DOHH2 (cell line): ENCODE measurements at regions not wholly inside any gene's neighbourhood (a gene's known extent, or its start where the extent isn't known, plus 50 kb on each side); places are given as distances from the start of the nearest gene placed in this dataset.

Experiments used
- EZH2phosphoT487 ChIP-seq: fragments of 200-600 bp; sonication (generic); IDR thresholded peaks from 2 replicates; pipeline ENCODE4 v1.6.1; 2017; ENCODE audit warnings: borderline replicate concordance, mild to moderate bottlenecking, antibody characterized with exemption, low read length, moderate library complexity, mixed read lengths
- TF ChIP-seq, protein P1 (sequence below): fragments of 200-600 bp; sonication (generic); IDR thresholded peaks from one replicate; pipeline ENCODE4 v1.5.1; 2014; ENCODE audit warnings: antibody characterized with exemption, mild to moderate bottlenecking, low read depth, low read length; ENCODE audit not compliant: poor library complexity, severe bottlenecking

DNA sequence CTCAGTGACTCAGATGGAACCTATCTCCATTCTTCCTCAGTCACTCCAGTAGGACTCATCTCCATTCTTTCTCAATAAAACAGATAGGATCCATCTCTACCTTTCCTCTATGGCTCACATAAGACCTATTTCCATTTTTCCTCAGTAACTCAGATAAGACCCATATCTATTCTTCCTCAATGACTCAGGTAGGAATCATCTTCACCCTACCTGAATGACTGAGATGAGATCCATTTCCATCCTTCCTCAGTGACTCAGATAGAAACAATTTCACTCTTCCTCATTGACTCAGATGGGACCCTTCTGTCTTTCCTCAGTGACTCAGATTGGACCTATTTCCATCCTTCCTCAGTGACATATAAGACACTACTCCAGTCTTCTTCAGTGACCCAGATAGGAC, 165.1 kb downstream of the FBXO4 start:
- TF ChIP-seq, protein P1, sequence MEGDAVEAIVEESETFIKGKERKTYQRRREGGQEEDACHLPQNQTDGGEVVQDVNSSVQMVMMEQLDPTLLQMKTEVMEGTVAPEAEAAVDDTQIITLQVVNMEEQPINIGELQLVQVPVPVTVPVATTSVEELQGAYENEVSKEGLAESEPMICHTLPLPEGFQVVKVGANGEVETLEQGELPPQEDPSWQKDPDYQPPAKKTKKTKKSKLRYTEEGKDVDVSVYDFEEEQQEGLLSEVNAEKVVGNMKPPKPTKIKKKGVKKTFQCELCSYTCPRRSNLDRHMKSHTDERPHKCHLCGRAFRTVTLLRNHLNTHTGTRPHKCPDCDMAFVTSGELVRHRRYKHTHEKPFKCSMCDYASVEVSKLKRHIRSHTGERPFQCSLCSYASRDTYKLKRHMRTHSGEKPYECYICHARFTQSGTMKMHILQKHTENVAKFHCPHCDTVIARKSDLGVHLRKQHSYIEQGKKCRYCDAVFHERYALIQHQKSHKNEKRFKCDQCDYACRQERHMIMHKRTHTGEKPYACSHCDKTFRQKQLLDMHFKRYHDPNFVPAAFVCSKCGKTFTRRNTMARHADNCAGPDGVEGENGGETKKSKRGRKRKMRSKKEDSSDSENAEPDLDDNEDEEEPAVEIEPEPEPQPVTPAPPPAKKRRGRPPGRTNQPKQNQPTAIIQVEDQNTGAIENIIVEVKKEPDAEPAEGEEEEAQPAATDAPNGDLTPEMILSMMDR, result no peak
- no peak for TF ChIP-seq EZH2phosphoT487
